WTC11 (cell line): ENCODE measurements at regions not wholly inside any gene's neighbourhood (a gene's known extent, or its start where the extent isn't known, plus 50 kb on each side); places are given as distances from the start of the nearest gene placed in this dataset.

Experiments used
- CTCF ChIP-seq: fragments of 200-600 bp; IDR thresholded peaks from 2 replicates; pipeline ENCODE4 v1.8.0; 2022; ENCODE audit warnings: antibody characterized with exemption
- IRF1 ChIP-seq: sonication (generic); formaldehyde crosslinking; IDR thresholded peaks from 2 replicates; pipeline ENCODE4 v1.8.0; 2023; ENCODE audit warnings: missing genetic modification reagents
- IRF2 ChIP-seq: sonication (generic); formaldehyde crosslinking; IDR thresholded peaks from 2 replicates; pipeline ENCODE4 v1.8.0; 2022; ENCODE audit warnings: low read depth, missing genetic modification reagents, borderline replicate concordance
- JUN ChIP-seq: sonication (generic); formaldehyde crosslinking; IDR thresholded peaks from 2 replicates; pipeline ENCODE4 v1.8.0; 2023; ENCODE audit warnings: mild to moderate bottlenecking, missing genetic modification reagents
- NFYB ChIP-seq: sonication (generic); formaldehyde crosslinking; conservative IDR thresholded peaks from 2 replicates; pipeline ENCODE4 v1.8.0; 2022; ENCODE audit warnings: low read depth, missing genetic modification reagents
- PRRX2 ChIP-seq: fragments of 250-450 bp; sonication (Bioruptor Pico); IDR thresholded peaks from 2 replicates; pipeline ENCODE4 v1.8.0; 2021; ENCODE audit warnings: mild to moderate bottlenecking
- STAT6 ChIP-seq: sonication (generic); formaldehyde crosslinking; conservative IDR thresholded peaks from 2 replicates; pipeline ENCODE4 v1.8.1; 2023; ENCODE audit warnings: mild to moderate bottlenecking, low read depth, missing genetic modification reagents, moderate library complexity
- TEAD4 ChIP-seq: sonication (generic); formaldehyde crosslinking; IDR thresholded peaks from 2 replicates; pipeline ENCODE4 v1.8.0; 2022; ENCODE audit warnings: mild to moderate bottlenecking, missing genetic modification reagents
- USF2 ChIP-seq: sonication (generic); formaldehyde crosslinking; IDR thresholded peaks from 2 replicates; pipeline ENCODE4 v1.8.1; 2023; ENCODE audit warnings: mild to moderate bottlenecking, missing genetic modification reagents, moderate library complexity
- ZNF281 ChIP-seq: sonication (generic); formaldehyde crosslinking; IDR thresholded peaks from 2 replicates; pipeline ENCODE4 v1.8.0; 2023; ENCODE audit warnings: mild to moderate bottlenecking, missing genetic modification reagents

GRCh38 chr9:78939311-78940065, 632.3 kb upstream of the TLE4 start:
- no peak for TF ChIP-seq CTCF
- TF ChIP-seq IRF2 (CRISPR knock-in tag) = no peak
- TF ChIP-seq ZNF281 (CRISPR knock-in tag) = no peak
- no peak for TF ChIP-seq PRRX2
- TF ChIP-seq USF2 (CRISPR knock-in tag) = no peak
- TF ChIP-seq STAT6 (CRISPR knock-in tag) = no peak
- no peak for TF ChIP-seq JUN (CRISPR knock-in tag)
- TF ChIP-seq TEAD4 (CRISPR knock-in tag) = no peak
- no peak for TF ChIP-seq IRF1 (CRISPR knock-in tag)
- no peak for TF ChIP-seq NFYB (CRISPR knock-in tag)
